Astrocyte (in vitro differentiated cells and primary cell): ENCODE measurements at regions not wholly inside any gene's neighbourhood (a gene's known extent, or its start where the extent isn't known, plus 50 kb on each side); places are given as distances from the start of the nearest gene placed in this dataset.

Source experiments
- DNase-seq: peaks from one replicate; pipeline ENCODE4 v3.0.0-alpha.2; 2010; ENCODE audit warnings: low read depth
- FAIRE-seq: peaks from 2 replicates; lab custom pipeline; 2011; peaks lifted over from hg19 to GRCh38; lab: Jason Lieb, UNC
- H2AFZ ChIP-seq: 2 replicates; pipeline ENCODE4 v1.6.0; 2012; ENCODE audit warnings: low read depth, low read length, inconsistent platforms
- H3K27ac ChIP-seq: 2 replicates; pipeline ENCODE4 v1.5.1; 2011; ENCODE audit warnings: low read depth, low read length, inconsistent platforms
- H3K27me3 ChIP-seq: 2 replicates; pipeline ENCODE4 v1.6.0; 2011; ENCODE audit warnings: low read length, inconsistent platforms; ENCODE audit not compliant: insufficient read depth
- H3K36me3 ChIP-seq: 2 replicates; pipeline ENCODE4 v1.5.1; 2011; ENCODE audit warnings: low read length, inconsistent platforms; ENCODE audit not compliant: insufficient read depth
- H3K4me1 ChIP-seq: 2 replicates; pipeline ENCODE4 v1.5.1; 2011; ENCODE audit warnings: low read length, inconsistent platforms; ENCODE audit not compliant: insufficient read depth
- H3K4me2 ChIP-seq: 2 replicates; pipeline ENCODE4 v1.6.0; 2012; ENCODE audit warnings: low read length, inconsistent platforms
- H3K4me3 ChIP-seq: 2 replicates; pipeline ENCODE4 v1.5.1; 2011; ENCODE audit warnings: low read depth, mild to moderate bottlenecking, low read length, inconsistent platforms; ENCODE audit not compliant: insufficient read depth
- H3K79me2 ChIP-seq: 2 replicates; pipeline ENCODE4 v1.6.0; 2012; ENCODE audit warnings: mild to moderate bottlenecking, low read length, inconsistent platforms; ENCODE audit not compliant: insufficient read depth
- H3K9ac ChIP-seq: 2 replicates; pipeline ENCODE4 v1.6.0; 2012; ENCODE audit warnings: mild to moderate bottlenecking, low read length, inconsistent platforms
- H3K9me3 ChIP-seq: 2 replicates; pipeline ENCODE4 v1.5.1; 2012; ENCODE audit warnings: low read depth, mild to moderate bottlenecking, low read length, inconsistent platforms; ENCODE audit not compliant: insufficient read depth
- H4K20me1 ChIP-seq: 2 replicates; pipeline ENCODE4 v1.6.0; 2012; ENCODE audit warnings: low read length, inconsistent platforms; ENCODE audit not compliant: insufficient read depth
- H3K27ac Mint-ChIP-seq: one replicate; pipeline ENCODE4 v1.8.0; 2021; ENCODE audit warnings: mild to moderate bottlenecking, mixed read lengths; ENCODE audit not compliant: unreplicated experiment
- H3K27me3 Mint-ChIP-seq: one replicate; pipeline ENCODE4 v1.8.0; 2021; ENCODE audit warnings: low read depth, mixed read lengths; ENCODE audit not compliant: unreplicated experiment
- H3K36me3 Mint-ChIP-seq: one replicate; pipeline ENCODE4 v1.8.0; 2021; ENCODE audit warnings: low read depth, mixed read lengths; ENCODE audit not compliant: unreplicated experiment
- H3K4me1 Mint-ChIP-seq: one replicate; pipeline ENCODE4 v1.8.0; 2021; ENCODE audit warnings: low read depth, mixed read lengths; ENCODE audit not compliant: unreplicated experiment
- H3K4me3 Mint-ChIP-seq: one replicate; pipeline ENCODE4 v1.8.0; 2021; ENCODE audit warnings: mild to moderate bottlenecking, moderate library complexity, mixed read lengths; ENCODE audit not compliant: unreplicated experiment
- H3K9me3 Mint-ChIP-seq: one replicate; pipeline ENCODE4 v1.8.0; 2021; ENCODE audit warnings: mild to moderate bottlenecking, mixed read lengths; ENCODE audit not compliant: unreplicated experiment
- EZH2 ChIP-seq: IDR thresholded peaks from 2 replicates; pipeline ENCODE4 v1.6.1; 2012; ENCODE audit warnings: mild to moderate bottlenecking, low read length, inconsistent platforms; ENCODE audit not compliant: insufficient read depth
- TF ChIP-seq, protein P1 (sequence below): IDR thresholded peaks from 2 replicates; pipeline ENCODE4 v1.5.1; 2011; ENCODE audit warnings: low read depth, mild to moderate bottlenecking, inconsistent platforms, low read length, moderate library complexity; ENCODE audit not compliant: insufficient read depth

DNA sequence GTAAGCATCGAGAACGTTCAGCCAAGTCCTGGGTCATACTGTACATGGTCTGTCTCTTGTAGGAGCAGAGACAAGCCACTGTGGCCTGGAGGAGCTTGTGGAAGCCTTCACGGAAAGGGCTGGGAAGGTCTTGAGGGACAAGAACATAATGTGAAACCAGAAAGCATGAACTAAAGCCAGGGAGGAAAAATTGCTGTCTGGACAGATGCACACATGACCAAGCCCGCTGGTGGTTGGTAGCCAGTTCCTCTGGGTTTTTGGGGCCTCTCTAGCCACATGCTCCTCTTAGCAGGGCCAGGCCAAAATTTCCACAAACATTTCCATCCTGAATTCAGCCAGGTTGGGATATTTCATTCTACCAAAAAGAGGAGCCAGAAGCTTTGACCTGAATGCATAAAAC, 196.2 kb upstream of the SIX2 start:
- Histone ChIP-seq H3K4me3 (no peak overlapping the region), H4K20me1 (no peaks in the 10 kb centered on the region), H3K27ac (no peak overlapping the region), H3K4me1 (no peaks in the 10 kb centered on the region), H3K4me2 (no peak overlapping the region), H2AFZ (no peak overlapping the region), H3K9me3 (no peaks in the 10 kb centered on the region), H3K27me3 (peaks cover 5% of the 10 kb centered on the region), H3K36me3 (no peaks in the 10 kb centered on the region), H3K79me2 (no peaks in the 10 kb centered on the region), H3K9ac (no peak overlapping the region)
- DNase-seq (no peak), FAIRE-seq (no peak)
- H3K27ac Mint-ChIP-seq: no peak overlapping the region
- no peaks in the 10 kb centered on the region for H3K36me3 Mint-ChIP-seq
- H3K4me1 Mint-ChIP-seq: no peaks in the 10 kb centered on the region
- TF ChIP-seq EZH2: no peak
- TF ChIP-seq, protein P1, sequence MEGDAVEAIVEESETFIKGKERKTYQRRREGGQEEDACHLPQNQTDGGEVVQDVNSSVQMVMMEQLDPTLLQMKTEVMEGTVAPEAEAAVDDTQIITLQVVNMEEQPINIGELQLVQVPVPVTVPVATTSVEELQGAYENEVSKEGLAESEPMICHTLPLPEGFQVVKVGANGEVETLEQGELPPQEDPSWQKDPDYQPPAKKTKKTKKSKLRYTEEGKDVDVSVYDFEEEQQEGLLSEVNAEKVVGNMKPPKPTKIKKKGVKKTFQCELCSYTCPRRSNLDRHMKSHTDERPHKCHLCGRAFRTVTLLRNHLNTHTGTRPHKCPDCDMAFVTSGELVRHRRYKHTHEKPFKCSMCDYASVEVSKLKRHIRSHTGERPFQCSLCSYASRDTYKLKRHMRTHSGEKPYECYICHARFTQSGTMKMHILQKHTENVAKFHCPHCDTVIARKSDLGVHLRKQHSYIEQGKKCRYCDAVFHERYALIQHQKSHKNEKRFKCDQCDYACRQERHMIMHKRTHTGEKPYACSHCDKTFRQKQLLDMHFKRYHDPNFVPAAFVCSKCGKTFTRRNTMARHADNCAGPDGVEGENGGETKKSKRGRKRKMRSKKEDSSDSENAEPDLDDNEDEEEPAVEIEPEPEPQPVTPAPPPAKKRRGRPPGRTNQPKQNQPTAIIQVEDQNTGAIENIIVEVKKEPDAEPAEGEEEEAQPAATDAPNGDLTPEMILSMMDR: no peak
- H3K4me3 Mint-ChIP-seq: no peak overlapping the region
- peaks cover 4% of the 10 kb centered on the region for H3K9me3 Mint-ChIP-seq
- H3K27me3 Mint-ChIP-seq: peaks cover 9% of the 10 kb centered on the region

DNA sequence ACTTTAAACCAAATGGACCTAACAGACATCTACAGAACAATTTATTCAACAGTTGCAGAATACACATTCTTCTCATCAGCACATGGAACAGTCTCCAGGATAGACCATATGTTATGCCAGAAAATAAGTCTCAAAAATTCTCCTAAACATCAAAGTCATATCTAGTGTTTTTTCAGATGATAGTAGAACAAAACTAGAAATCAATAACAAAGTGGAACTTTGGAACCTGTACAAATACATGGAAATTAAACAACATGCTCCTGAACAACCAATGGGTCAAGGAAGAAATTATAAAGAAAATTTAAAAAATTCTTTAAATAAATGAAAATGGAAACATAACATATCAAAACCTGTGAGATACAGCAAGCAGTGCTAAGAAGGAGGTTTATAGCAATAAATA, 194.1 kb upstream of the SIX2 start:
- no peak overlapping the region for H2AFZ ChIP-seq
- H3K4me3 ChIP-seq: no peak overlapping the region
- H3K9me3 Mint-ChIP-seq: peaks cover 4% of the 10 kb centered on the region
- no peaks in the 10 kb centered on the region for H4K20me1 ChIP-seq
- H3K27ac Mint-ChIP-seq: no peak overlapping the region
- H3K36me3 ChIP-seq: no peaks in the 10 kb centered on the region
- H3K27me3 Mint-ChIP-seq: peaks cover 3% of the 10 kb centered on the region
- no peak for DNase-seq
- FAIRE-seq: no peak
- no peaks in the 10 kb centered on the region for H3K4me1 ChIP-seq
- H3K36me3 Mint-ChIP-seq: no peaks in the 10 kb centered on the region
- no peak overlapping the region for H3K4me2 ChIP-seq
- no peaks in the 10 kb centered on the region for H3K79me2 ChIP-seq
- TF ChIP-seq, protein P1: no peak
- TF ChIP-seq EZH2: no peak
- no peak overlapping the region for H3K4me3 Mint-ChIP-seq
- peaks cover 7% of the 10 kb centered on the region for H3K4me1 Mint-ChIP-seq
- peaks cover 2% of the 10 kb centered on the region for H3K27me3 ChIP-seq
- H3K9ac ChIP-seq: no peak overlapping the region
- no peak overlapping the region for H3K27ac ChIP-seq
- no peaks in the 10 kb centered on the region for H3K9me3 ChIP-seq

DNA sequence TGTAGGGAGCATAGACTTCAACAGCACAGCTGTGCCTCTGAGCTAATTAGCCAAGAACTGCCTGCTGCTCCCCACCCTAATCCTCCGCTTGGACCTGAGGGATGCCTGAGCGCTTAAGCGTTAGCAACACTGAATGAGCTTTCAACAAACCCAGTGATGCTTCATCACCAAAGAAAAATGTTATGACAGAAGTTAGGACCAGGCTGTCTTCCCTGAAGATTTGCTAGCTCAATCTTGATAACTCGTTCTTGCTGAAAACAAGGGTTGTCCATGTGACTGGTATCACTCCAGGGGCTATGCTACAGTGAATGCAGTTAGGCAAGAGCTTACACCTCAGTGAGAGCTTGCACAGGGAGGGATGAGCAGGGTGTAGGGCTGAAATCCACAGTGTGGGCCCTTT, 190.7 kb upstream of the SIX2 start:
- Histone ChIP-seq H3K4me1 (no peaks in the 10 kb centered on the region), H3K27ac (no peak overlapping the region), H3K9ac (no peak overlapping the region), H3K36me3 (no peaks in the 10 kb centered on the region), H3K27me3 (peaks cover 2% of the 10 kb centered on the region), H3K4me3 (no peak overlapping the region), H3K4me2 (no peak overlapping the region), H4K20me1 (no peaks in the 10 kb centered on the region), H3K79me2 (no peaks in the 10 kb centered on the region), H2AFZ (no peak overlapping the region), H3K9me3 (no peaks in the 10 kb centered on the region)
- Mint-ChIP-seq H3K9me3 (peaks cover 11% of the 10 kb centered on the region), H3K36me3 (no peaks in the 10 kb centered on the region), H3K27me3 (peaks cover 4% of the 10 kb centered on the region), H3K4me1 (peaks cover 7% of the 10 kb centered on the region), H3K27ac (no peak overlapping the region), H3K4me3 (no peak overlapping the region)
- FAIRE-seq (no peak), DNase-seq (peak; percentile 22)
- TF ChIP-seq, protein P1: no peak
- no peak for TF ChIP-seq EZH2
